GM18870 (cell line): ENCODE measurements at regions not wholly inside any gene's neighbourhood (a gene's known extent, or its start where the extent isn't known, plus 50 kb on each side); places are given as distances from the start of the nearest gene placed in this dataset.
"Not testable (repeated sequence)": the region's sequence is repeated elsewhere in the genome, so short reads cannot be mapped to it uniquely, and the experiment has no call there.

Experiments used
- ATAC-seq: cut with Tn5 transposase; IDR thresholded peaks from one replicate; pipeline ENCODE4 v1.9.1; 2021; ENCODE audit warnings: moderate library complexity; ENCODE audit not compliant: unreplicated experiment

- ATAC-seq: no peak
Observed at GRCh38 chr10:35835545-35835944, 193.4 kb upstream of the FZD8 start.

GRCh38 chr10:35834877-35835494, 192.9 kb upstream of the FZD8 start:
- no peak for ATAC-seq

- ATAC-seq: no peak
Observed at GRCh38 chr10:35827783-35828182, 185.7 kb upstream of the FZD8 start.

- ATAC-seq: no peak
Observed at GRCh38 chr10:35824704-35825103, 182.6 kb upstream of the FZD8 start.

GRCh38 chr10:35822316-35822715, 180.2 kb upstream of the FZD8 start:
- ATAC-seq: no peak

- peak; percentile 78 for ATAC-seq
Observed at GRCh38 chr10:35821339-35821911, 179.3 kb upstream of the FZD8 start.

GRCh38 chr10:35819736-35820135, 177.6 kb upstream of the FZD8 start:
- no peak for ATAC-seq

GRCh38 chr10:35819011-35819410, 176.9 kb upstream of the FZD8 start:
- ATAC-seq: no peak

GRCh38 chr10:35817109-35817508, 175.0 kb upstream of the FZD8 start:
- ATAC-seq: not testable (repeated sequence)

GRCh38 chr10:35813219-35813618, 171.1 kb upstream of the FZD8 start:
- ATAC-seq: no peak

GRCh38 chr10:35808344-35808743, 166.2 kb upstream of the FZD8 start:
- no peak for ATAC-seq

GRCh38 chr10:35803046-35803445, 160.9 kb upstream of the FZD8 start:
- ATAC-seq: no peak

- ATAC-seq: no peak
Observed at GRCh38 chr10:35797187-35797586, 155.1 kb upstream of the FZD8 start.

- ATAC-seq: no peak
Observed at GRCh38 chr10:35795131-35795824, 153.2 kb upstream of the FZD8 start.

GRCh38 chr10:35794703-35795102, 152.6 kb upstream of the FZD8 start:
- no peak for ATAC-seq

GRCh38 chr10:35792291-35792690, 150.2 kb upstream of the FZD8 start:
- ATAC-seq: no peak

- ATAC-seq: no peak
Observed at GRCh38 chr10:35789996-35790395, 147.9 kb upstream of the FZD8 start.

GRCh38 chr10:35784751-35785150, 142.7 kb upstream of the FZD8 start:
- ATAC-seq: no peak

- no peak for ATAC-seq
Observed at GRCh38 chr10:35783305-35783838, 141.3 kb upstream of the FZD8 start.

GRCh38 chr10:35781643-35782035, 139.5 kb upstream of the FZD8 start:
- ATAC-seq: no peak

- no peak for ATAC-seq
Observed at GRCh38 chr10:35780970-35781642, 139.0 kb upstream of the FZD8 start.

- peak; percentile 55 for ATAC-seq
Observed at GRCh38 chr10:35778306-35778705, 136.2 kb upstream of the FZD8 start.
